C4-2B (cell line): ENCODE measurements at regions not wholly inside any gene's neighbourhood (a gene's known extent, or its start where the extent isn't known, plus 50 kb on each side); places are given as distances from the start of the nearest gene placed in this dataset.

ENCODE experiments used
- H3K27ac ChIP-seq: fragments of 450-650 bp; 2 replicates; pipeline ENCODE4 v1.5.1; 2017
- ZFX ChIP-seq: fragments of 450-650 bp; IDR thresholded peaks from 2 replicates; pipeline ENCODE4 v1.6.1; 2017
- TF ChIP-seq, protein P1 (sequence below): fragments of 450-650 bp; conservative IDR thresholded peaks from 2 replicates; pipeline ENCODE4 v1.5.1; 2017; ENCODE audit warnings: mild to moderate bottlenecking

GRCh38 chr2:123901256-123901655, 123.8 kb upstream of the CNTNAP5 start:
- no peak for TF ChIP-seq ZFX
- TF ChIP-seq, protein P1, sequence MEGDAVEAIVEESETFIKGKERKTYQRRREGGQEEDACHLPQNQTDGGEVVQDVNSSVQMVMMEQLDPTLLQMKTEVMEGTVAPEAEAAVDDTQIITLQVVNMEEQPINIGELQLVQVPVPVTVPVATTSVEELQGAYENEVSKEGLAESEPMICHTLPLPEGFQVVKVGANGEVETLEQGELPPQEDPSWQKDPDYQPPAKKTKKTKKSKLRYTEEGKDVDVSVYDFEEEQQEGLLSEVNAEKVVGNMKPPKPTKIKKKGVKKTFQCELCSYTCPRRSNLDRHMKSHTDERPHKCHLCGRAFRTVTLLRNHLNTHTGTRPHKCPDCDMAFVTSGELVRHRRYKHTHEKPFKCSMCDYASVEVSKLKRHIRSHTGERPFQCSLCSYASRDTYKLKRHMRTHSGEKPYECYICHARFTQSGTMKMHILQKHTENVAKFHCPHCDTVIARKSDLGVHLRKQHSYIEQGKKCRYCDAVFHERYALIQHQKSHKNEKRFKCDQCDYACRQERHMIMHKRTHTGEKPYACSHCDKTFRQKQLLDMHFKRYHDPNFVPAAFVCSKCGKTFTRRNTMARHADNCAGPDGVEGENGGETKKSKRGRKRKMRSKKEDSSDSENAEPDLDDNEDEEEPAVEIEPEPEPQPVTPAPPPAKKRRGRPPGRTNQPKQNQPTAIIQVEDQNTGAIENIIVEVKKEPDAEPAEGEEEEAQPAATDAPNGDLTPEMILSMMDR = no peak
- no peak overlapping the region for H3K27ac ChIP-seq

DNA sequence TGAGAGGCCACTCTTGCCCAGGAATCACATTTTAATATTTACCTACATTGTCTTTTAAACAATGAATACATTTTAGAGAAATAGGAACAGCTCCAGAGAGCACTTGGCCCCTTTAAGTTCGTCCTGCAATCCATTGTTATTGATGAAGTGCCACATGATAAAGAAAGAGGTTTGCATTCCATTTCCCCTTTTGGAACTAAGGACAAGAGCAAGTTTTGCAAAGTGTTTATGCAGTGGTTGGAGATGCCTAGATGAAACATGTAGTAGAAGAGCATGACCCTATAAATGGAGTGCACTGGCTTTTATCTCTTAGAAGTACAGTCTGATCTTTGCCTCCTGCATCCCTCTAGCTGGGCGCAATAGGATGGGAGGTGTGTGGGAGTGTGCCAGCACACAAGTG, 118.7 kb upstream of the CNTNAP5 start:
- TF ChIP-seq, protein P1 = no peak
- TF ChIP-seq ZFX = no peak

GRCh38 chr2:123908522-123908921, 116.6 kb upstream of the CNTNAP5 start:
- TF ChIP-seq, protein P1 = no peak
- no peak for TF ChIP-seq ZFX
- H3K27ac ChIP-seq = no peak overlapping the region

More for the DNA sequence above, 118.7 kb upstream of the CNTNAP5 start:
- no peak overlapping the region for H3K27ac ChIP-seq

DNA sequence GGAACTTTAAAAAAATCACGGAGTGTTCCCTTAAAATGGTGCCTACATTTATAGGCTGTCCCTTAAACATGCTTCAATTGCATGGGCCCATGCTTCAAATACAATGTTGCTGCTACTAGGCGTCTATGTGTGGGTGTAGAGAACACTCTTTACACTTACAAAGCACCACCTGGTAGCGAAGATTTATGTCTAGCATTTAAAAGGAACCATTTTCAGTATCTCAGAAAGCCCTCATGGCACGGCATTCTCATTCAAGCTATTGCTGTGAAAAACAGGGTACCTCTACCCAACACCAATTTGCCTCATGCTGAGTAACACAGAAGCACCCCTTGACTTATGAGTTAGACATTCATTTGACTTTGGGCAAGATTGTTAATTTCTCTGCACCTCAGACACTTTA, 112.9 kb upstream of the CNTNAP5 start:
- TF ChIP-seq ZFX = no peak
- TF ChIP-seq, protein P1 = no peak
- H3K27ac ChIP-seq = no peak overlapping the region

- TF ChIP-seq ZFX = no peak
- TF ChIP-seq, protein P1 = no peak
- no peak overlapping the region for H3K27ac ChIP-seq
Observed at GRCh38 chr2:123913143-123913735, 111.8 kb upstream of the CNTNAP5 start.

DNA sequence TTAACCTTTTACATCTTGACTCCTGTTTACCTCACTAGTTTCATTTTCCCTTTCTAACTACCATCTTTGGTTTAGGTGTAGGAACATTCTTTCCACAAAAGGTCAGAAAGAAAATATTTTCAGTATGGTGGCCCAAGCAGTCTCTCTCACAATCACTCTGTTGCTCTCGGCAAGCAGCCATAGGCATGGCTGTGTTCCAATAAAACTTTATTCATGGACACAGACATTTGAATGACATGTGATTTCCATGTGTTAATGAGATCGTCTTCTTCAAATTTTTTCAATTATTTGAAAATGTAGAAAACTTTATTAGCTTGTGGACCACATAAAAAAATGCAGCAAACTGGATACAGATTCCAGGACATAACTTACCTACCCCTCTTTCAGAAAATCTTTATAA, 109.7 kb upstream of the CNTNAP5 start:
- TF ChIP-seq ZFX = no peak
- TF ChIP-seq, protein P1 = no peak
- H3K27ac ChIP-seq = no peak overlapping the region

- TF ChIP-seq, protein P1 = no peak
- TF ChIP-seq ZFX = no peak
- H3K27ac ChIP-seq = no peak overlapping the region
Observed at GRCh38 chr2:123916051-123916450, 109.0 kb upstream of the CNTNAP5 start.
